MG63 (cell line): ENCODE measurements at regions not wholly inside any gene's neighbourhood (a gene's known extent, or its start where the extent isn't known, plus 50 kb on each side); places are given as distances from the start of the nearest gene placed in this dataset.

Experiments used
- DNase-seq: peaks from one replicate; pipeline ENCODE4 v3.0.0-alpha.2; 2020
- H3K27me3 ChIP-seq: fragments of 250-450 bp; sonication (Bioruptor Pico); 2 replicates; pipeline ENCODE4 v1.5.1; 2020; ENCODE audit warnings: mild to moderate bottlenecking, moderate library complexity
- H3K36me3 ChIP-seq: fragments of 250-450 bp; sonication (Bioruptor Pico); 2 replicates; pipeline ENCODE4 v1.5.1; 2020; ENCODE audit warnings: mild to moderate bottlenecking, moderate library complexity
- H3K4me3 ChIP-seq: fragments of 250-450 bp; sonication (Bioruptor Pico); 2 replicates; pipeline ENCODE4 v1.5.1; 2020; ENCODE audit warnings: mild to moderate bottlenecking, moderate library complexity
- H3K9me3 ChIP-seq: fragments of 250-450 bp; sonication (Bioruptor Pico); 2 replicates; pipeline ENCODE4 v1.5.1; 2020; ENCODE audit warnings: mild to moderate bottlenecking, moderate library complexity

DNA sequence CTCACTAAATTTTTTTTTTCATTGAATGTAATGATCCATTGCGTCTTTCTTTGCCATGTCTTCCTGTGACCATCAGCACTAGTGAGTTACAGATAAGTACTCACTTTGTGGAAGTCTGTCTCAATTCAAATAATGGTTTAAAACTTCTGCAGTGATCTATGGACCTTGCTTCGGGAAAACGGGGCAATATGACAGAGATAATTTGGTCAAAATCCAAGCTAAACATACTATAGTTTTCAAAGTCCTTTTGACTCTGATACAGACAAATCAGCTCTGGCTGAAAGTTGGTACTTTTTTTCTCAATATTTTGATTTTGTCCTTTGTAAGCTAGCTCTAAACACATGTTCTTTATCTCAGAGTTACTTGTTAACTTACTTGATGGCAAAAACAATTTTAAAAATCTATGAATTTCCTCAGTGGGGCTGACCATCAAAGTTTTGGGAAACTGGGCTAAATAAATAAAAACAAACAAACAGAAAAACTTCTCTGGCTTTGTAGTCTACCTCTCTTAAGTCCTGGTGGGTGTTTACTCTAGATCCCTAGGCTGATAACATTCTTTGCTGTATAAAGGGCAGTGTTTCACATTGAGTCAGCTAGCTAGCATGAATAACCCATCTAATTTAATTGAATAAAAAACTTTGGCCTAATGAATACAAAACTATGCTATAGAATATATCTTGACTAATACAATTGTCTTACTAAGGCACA, 327.6 kb downstream of the RDH14 start:
- no peak for DNase-seq
- H3K9me3 ChIP-seq = peaks cover 2% of the 10 kb centered on the region; the same call in 1 of the 2 replicates
- no peak overlapping the region for H3K4me3 ChIP-seq

DNA sequence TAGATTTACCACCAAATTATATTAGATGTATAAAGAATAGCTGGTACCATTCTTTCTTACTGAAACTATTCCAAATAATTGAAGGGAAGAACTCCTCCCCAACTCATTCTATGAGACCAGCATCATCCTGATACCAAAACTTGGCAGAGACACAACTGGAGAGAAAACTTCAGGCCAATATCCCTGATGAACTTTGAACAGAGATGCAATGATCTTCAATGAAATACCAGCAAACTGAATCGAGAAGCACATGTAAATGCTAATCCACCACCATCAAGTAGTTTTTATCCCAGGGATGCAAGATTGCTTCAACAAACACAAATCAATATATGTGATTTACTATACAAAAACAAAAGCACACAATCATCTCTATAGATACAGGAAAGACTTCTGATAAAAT, 329.8 kb downstream of the RDH14 start:
- Histone ChIP-seq H3K4me3 (no peak overlapping the region), H3K27me3 (0 out of 2 replicates have a peak, but pooled peaks cover 2% of the 10 kb centered on the region), H3K9me3 (peaks cover 2% of the 10 kb centered on the region; the same call in 1 of the 2 replicates), H3K36me3 (no peaks in the 10 kb centered on the region)
- DNase-seq = no peak

More for the DNA sequence above, 327.6 kb downstream of the RDH14 start:
- Histone ChIP-seq H3K36me3 (no peaks in the 10 kb centered on the region), H3K27me3 (0 out of 2 replicates have a peak, but pooled peaks cover 2% of the 10 kb centered on the region)

DNA sequence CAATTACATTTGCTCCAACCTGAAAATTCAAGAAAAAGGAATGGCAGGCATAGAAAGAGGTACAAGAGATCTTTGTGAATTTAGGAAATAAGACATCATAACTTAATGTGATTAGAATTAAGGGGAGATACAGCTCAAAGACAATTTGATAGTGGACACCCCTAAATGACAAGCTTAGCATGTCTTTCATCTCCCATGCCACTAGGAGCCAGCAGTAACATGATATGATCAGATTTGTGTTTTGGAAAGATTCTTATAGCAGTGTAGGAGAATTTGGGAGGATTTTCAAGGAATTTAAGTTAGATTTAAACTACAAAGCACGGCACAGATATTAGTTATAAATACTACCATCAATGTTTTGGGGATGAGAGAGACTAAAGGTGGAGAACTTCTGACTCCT, 340.8 kb downstream of the RDH14 start:
- Histone ChIP-seq H3K27me3 (no peaks in the 10 kb centered on the region), H3K4me3 (no peak overlapping the region)
- DNase-seq = no peak

DNA sequence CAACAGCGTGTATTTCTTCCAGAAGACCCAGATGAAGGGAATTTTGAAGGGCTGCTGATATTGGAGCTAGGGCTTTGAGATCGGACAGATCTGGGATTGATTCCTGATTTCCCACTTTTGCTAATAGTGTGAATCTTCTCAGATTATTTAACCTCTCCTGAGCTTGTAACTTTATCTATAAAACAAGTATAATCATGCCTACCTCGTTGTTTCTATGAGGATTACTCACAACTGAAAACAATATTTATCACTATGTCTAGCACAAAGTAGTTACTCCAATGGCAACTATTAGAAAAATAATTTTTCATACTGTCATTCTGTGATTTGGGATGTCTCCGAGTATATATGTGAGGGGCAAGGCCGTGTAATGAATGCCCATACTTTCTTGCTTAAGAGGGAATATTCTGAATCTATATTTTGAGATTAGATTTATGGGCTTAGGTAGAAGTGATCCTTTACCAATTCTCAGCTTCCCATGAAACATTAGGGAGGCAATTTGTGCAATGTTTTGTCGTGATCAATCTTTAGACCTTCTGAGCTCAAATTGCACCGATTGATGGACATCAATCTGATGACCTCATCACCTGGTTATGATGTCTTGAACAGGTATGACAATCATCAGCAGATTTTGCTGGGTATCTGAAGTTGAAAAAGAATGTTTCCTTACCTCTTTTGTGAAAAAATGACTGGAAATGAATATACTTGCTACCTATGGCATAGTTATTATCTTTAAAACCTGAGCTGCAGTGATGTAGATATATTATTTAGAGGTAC, 339.9 kb downstream of the KCNS3 start:
- DNase-seq = no peak
- H3K27me3 ChIP-seq = no peaks in the 10 kb centered on the region
- no peaks in the 10 kb centered on the region for H3K36me3 ChIP-seq
- no peak overlapping the region for H3K4me3 ChIP-seq
- no peaks in the 10 kb centered on the region for H3K9me3 ChIP-seq

More for the DNA sequence above, 340.8 kb downstream of the RDH14 start:
- no peaks in the 10 kb centered on the region for H3K9me3 ChIP-seq
- no peaks in the 10 kb centered on the region for H3K36me3 ChIP-seq

DNA sequence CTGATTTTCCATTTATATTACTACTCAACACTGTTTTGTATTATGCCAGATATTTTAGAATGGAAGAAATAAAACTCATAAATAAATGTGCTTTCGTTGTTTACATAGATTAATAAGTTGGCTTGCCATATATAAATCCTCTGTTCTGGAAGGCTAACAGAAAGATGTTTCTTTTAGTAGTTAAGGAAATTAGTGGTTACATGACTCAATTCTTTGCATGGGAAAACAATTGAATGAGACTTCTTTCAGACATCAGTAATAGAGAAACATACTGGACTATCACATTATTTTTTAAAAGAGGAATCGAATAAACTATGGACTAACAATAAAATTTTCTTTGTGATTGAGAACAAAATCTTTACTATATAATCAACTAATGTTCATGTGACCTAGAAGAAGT, 336.5 kb downstream of the KCNS3 start:
- Histone ChIP-seq H3K9me3 (no peaks in the 10 kb centered on the region), H3K27me3 (no peaks in the 10 kb centered on the region), H3K36me3 (no peaks in the 10 kb centered on the region), H3K4me3 (no peak overlapping the region)
- DNase-seq = no peak

DNA sequence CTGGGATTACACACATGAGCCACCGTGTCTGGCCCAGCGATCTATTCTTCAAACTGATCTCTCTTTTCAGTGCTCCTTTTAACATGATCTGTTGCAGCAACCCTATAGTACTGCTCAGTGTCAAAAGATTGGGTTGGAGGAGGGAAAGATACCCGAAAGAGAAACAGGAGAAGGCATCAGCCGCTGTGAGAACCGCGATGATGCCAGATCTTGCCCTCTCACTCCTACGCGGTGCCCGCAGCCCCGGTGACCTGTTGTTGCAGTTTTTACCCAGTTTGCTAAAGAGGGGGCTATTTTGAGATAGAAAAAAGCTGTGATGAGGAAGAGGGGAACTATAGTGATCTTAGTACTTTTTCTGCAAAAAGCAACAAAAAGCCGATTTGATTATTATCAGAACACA, 335.5 kb downstream of the KCNS3 start:
- no peak overlapping the region for H3K4me3 ChIP-seq
- H3K27me3 ChIP-seq = no peaks in the 10 kb centered on the region
- DNase-seq = no peak
- H3K36me3 ChIP-seq = no peaks in the 10 kb centered on the region
- no peaks in the 10 kb centered on the region for H3K9me3 ChIP-seq

DNA sequence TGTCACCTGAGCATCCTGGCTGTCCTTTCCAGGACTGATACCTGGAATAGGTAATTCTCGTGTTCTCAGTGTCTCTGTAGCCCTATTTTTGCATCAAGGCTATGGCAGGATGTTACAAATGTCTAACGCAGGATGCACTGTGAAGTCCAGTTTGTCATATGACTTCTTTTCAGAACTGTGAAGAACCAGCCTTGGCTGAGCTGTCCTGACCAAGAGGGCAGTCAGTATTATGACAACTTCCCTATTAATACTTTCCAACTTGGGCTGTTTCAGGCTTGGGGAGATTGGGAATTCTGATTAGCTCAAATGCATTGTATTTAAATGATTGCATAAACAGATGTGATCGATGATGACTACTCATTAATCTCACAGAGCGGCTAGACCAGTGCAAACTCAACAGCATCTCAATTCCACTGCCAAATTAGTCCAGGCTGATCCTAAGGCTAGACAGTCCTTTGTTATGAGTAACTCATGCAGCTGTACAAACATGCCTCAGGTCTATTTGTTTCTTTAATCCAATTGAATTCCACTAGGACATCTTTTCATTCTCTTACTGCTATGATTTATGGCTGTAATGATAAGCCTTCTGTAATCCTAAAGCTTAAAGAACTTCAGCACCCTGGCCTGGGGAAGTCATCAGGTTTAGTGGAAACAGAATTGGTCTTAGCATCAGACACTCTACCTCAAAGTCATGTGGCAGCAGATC, 331.6 kb downstream of the KCNS3 start:
- no peaks in the 10 kb centered on the region for H3K9me3 ChIP-seq
- no peak overlapping the region for H3K4me3 ChIP-seq
- H3K27me3 ChIP-seq = no peaks in the 10 kb centered on the region
- H3K36me3 ChIP-seq = no peaks in the 10 kb centered on the region
- no peak for DNase-seq

DNA sequence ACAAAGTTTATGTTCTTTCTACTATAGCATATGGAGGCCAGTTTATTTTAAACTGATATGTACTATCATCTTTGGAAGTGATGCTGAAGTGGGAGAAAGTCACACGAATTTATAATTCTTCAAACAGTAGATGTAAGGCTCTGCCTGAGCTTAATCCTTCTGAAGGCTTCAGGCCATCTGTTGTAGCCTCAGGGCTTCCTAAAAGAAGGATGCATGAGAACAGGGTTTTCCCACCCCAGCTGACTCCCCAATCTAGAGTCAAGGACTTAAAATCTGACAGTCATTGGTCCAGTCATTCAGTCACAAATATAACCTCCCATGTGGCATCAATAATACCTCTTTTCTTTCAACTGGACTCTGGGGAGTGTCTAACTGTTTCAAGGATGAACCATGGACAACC, 330.5 kb downstream of the KCNS3 start:
- no peak overlapping the region for H3K4me3 ChIP-seq
- no peak for DNase-seq
- H3K36me3 ChIP-seq = no peaks in the 10 kb centered on the region
- no peaks in the 10 kb centered on the region for H3K9me3 ChIP-seq
- H3K27me3 ChIP-seq = no peaks in the 10 kb centered on the region

DNA sequence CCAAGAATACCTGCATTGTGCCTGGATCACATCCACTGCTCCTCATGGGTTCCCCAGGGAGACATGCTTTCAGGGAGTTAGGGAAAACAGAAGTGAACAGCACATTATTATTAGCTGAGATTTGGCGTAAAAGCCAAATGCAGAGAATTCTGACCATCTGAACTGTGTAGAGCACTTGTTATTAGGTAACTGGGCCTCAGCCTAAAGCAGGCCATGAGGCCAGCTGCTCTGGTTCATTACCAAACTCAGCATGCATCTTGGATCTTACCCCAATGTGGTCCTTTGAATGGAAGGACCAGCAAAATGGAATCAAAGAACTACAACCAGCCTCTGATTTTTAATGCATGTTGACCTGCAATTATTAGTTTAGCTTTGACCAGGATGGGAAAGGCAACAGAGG, 322.3 kb downstream of the KCNS3 start:
- no peaks in the 10 kb centered on the region for H3K36me3 ChIP-seq
- no peaks in the 10 kb centered on the region for H3K27me3 ChIP-seq
- DNase-seq = no peak
- H3K4me3 ChIP-seq = no peak overlapping the region
- H3K9me3 ChIP-seq = no peaks in the 10 kb centered on the region

DNA sequence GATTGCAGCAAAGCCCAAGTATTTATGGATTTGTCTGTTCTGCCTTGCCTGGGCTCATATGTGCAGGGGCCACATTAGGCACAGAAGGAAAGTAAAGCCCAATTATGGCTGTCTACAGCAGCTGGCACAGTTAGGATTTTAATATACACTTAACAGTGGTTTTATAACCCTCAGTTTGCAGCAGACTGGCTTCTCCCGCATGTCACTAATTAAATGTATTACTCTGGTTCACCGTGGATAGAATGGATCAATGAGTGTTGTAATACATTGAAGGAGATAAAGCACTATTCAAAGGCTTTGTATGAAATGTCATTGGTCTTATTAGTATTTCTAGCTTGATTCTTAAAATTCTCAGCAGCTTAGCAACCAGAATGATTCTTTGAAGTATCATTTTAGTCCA, 320.2 kb downstream of the KCNS3 start:
- no peak for DNase-seq
- Histone ChIP-seq H3K27me3 (no peaks in the 10 kb centered on the region), H3K36me3 (no peaks in the 10 kb centered on the region), H3K4me3 (no peak overlapping the region), H3K9me3 (no peaks in the 10 kb centered on the region)

DNA sequence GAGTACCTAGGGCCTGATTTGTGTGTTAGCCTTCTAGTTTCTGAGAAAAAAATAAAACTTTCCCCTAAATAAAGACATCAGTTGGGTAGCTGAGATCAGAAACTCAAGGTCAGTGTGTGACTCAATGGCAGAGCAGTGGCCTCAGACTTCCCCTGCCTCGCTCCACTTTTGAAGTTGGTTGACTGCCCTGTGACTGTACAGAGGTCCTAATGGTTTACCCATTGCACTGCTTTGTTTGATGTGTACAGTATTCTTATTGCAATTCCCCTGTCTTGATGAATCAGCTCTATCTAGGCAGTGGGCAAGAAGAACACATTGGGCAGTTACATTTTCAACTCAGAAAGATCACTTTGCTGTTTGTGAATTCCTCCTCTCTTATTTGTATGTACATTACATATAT, 315.7 kb downstream of the KCNS3 start:
- H3K4me3 ChIP-seq = no peak overlapping the region
- no peaks in the 10 kb centered on the region for H3K9me3 ChIP-seq
- no peaks in the 10 kb centered on the region for H3K36me3 ChIP-seq
- no peaks in the 10 kb centered on the region for H3K27me3 ChIP-seq
- DNase-seq = no peak

DNA sequence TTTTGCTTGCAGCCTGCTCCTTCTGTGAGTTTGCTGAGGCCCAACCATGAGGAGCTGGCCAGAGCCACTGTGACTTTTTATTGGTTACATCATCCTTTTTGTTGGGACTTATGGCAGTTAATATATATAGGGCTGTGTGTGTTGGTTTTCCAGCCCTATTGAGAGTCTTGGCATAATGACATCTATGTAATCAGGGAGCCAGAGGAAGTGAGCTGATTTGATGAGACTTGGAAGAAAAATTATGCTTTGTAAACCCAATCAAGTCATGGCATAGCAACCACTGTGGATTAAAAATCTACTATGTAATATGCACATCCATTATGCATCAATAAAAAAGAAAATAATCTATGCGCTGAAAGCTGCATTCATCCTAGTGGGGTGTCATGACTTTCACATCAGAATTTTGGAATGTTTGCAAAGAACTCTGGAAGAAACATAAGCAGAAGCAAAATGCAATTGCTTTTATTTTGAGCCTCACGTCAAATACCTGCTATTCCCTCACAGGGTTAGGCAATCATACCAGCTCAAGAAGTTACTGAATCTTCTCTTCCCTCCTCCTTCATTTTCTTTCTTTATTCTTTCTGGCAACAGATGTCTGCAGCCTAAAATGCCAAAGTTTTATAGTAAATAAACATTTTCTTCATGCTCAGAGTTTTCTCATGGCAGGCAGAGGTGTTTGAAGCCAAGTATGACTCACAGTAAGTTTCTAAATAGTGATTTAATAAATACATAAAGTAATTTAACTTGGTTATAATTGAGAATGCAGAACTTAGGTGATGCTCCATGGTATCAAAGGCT, 308.5 kb downstream of the KCNS3 start:
- Histone ChIP-seq H3K27me3 (no peaks in the 10 kb centered on the region), H3K4me3 (no peak overlapping the region), H3K9me3 (no peaks in the 10 kb centered on the region), H3K36me3 (no peaks in the 10 kb centered on the region)
- DNase-seq = peak; percentile 20

DNA sequence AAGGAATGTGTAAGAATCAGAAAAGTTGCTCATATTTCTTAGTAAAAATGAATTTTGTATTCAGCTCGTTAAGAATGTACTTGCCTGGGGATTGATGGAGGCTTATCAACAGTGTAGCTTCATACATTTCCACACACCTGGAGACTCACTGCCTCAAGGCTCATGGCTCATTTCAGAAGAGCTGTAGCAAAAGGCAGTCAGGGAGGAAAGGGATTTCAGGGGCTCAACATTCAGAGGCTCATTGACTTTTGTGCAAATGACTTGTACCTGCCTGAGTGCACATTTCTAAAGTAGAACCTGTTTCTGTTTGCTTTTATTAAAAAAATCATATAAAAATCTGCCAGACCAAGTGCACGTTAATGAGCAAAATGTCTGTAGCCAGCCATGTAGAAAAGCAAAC, 304.4 kb downstream of the KCNS3 start:
- Histone ChIP-seq H3K9me3 (no peaks in the 10 kb centered on the region), H3K36me3 (no peaks in the 10 kb centered on the region), H3K27me3 (no peaks in the 10 kb centered on the region), H3K4me3 (no peak overlapping the region)
- DNase-seq = no peak

DNA sequence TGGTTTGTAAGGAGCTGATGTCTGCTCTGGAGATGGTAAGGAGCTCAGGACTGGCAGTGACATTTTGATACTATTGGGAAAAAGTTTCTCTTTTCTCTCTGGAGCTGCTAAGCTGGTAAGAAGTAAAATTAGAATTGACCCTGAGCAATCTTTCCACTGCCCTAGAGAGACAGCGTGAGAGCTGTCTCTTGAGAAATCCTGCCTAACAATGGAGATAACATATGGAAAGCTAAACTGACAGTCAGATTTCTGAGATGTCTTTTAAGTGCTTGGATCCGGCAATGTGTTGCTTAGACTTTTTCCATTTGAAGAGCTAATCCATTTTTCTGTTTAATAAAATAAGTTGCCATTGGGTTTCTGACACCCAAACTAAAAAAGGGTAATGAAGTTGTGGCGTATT, 302.4 kb downstream of the KCNS3 start:
- Histone ChIP-seq H3K27me3 (no peaks in the 10 kb centered on the region), H3K36me3 (no peaks in the 10 kb centered on the region), H3K4me3 (no peak overlapping the region), H3K9me3 (no peaks in the 10 kb centered on the region)
- DNase-seq = no peak

DNA sequence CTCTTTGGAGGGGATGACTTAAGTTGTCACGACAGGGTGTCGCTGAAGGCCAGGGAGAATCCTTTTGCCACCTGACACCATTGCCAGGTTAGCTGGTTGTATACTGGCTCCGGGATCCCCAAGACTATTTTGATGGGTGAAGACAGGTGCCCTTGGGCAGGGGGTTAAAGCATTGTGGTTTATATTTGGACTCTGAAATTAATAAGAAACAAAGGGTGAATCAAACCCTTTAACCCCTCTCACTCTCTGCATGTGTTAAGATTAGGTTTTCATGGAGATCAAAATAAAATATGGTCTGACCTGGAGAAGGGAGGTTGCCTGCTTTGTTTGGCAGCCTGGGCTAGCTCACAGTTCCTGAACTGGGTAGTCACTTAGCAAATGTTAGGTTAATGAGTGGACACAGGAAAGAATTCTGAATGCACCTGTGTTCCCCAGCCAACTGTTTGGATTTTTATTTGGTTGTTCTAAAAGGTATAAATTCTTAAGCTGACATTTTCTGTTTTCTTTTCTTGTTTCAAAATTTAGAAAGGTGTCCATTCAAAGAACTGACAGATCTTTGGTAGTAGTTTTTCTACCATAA, 301.7 kb downstream of the KCNS3 start:
- Histone ChIP-seq H3K27me3 (no peaks in the 10 kb centered on the region), H3K4me3 (no peak overlapping the region), H3K9me3 (no peaks in the 10 kb centered on the region), H3K36me3 (no peaks in the 10 kb centered on the region)
- no peak for DNase-seq

DNA sequence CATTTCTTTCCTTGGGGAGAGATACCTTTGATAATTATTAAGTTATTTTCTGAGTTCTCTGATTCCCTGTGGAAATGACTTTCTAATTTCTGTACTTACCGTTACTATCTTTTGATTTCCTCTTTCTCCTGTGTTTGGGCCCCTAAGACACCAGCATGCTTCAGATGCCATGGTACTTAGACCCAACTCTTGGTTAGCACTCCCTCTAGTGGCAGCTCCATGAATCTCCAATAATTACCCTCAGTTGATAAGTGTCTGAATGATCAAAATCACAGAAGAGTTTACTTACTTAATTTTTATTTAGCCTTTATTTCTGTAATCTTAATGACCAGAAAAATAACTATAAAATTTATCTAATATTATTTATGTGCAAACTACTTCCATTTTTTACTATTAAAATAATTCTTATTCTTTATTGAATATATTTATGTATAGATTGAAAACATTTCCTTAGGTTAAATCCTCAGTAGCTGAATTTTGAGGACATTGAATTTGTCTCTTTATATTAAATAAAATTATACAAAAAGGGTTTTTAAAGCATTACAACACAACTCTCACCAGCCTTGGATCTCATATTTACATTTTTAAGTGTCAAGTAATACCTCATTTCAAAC, 300.4 kb downstream of the KCNS3 start:
- peak; percentile 22 for DNase-seq
- H3K27me3 ChIP-seq = no peaks in the 10 kb centered on the region
- no peaks in the 10 kb centered on the region for H3K9me3 ChIP-seq
- no peak overlapping the region for H3K4me3 ChIP-seq
- no peaks in the 10 kb centered on the region for H3K36me3 ChIP-seq
